Activated CD8-positive, alpha-beta memory T cell treated with anti-CD3 and anti-CD28 coated beads for 24 hours (primary cell): ENCODE measurements at regions not wholly inside any gene's neighbourhood (a gene's known extent, or its start where the extent isn't known, plus 50 kb on each side); places are given as distances from the start of the nearest gene placed in this dataset.
"Not testable (repeated sequence)": the region's sequence is repeated elsewhere in the genome, so short reads cannot be mapped to it uniquely, and the experiment has no call there.

Experiments used
- DNase-seq: peaks from one replicate; pipeline ENCODE4 v3.0.0-alpha.2; 2020

- DNase-seq, result peak; percentile 5
These were observed 150.9 kb upstream of the ATP10A start for GRCh38 chr15:26013981-26014380.

GRCh38 chr15:26011916-26012315 is 148.8 kb upstream of the ATP10A start:
- peak; percentile 38 for DNase-seq

- DNase-seq, result no peak
These were observed 144.0 kb upstream of the ATP10A start for GRCh38 chr15:26007151-26007550.

- no peak for DNase-seq
These were observed 138.1 kb upstream of the ATP10A start for GRCh38 chr15:26001201-26001600.

DNA sequence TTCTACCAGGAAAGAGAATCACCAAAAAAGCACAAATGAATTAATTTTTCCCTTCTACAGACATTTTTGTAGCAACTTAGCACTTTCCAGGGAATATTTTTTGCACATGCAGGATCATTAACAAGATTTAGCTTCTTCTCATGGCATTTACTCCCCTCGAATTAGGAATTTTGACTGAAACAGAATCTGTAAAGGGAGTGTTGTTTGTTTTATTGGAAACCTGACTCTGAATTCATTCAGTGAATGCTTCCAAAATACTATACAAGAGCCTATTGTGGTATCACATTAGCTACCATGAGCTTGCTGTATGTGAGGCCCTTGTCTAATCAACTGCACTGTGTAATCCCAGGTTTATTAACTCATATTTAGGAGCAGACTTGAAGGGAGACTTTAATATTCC is 130.4 kb upstream of the ATP10A start:
- no peak for DNase-seq

DNA sequence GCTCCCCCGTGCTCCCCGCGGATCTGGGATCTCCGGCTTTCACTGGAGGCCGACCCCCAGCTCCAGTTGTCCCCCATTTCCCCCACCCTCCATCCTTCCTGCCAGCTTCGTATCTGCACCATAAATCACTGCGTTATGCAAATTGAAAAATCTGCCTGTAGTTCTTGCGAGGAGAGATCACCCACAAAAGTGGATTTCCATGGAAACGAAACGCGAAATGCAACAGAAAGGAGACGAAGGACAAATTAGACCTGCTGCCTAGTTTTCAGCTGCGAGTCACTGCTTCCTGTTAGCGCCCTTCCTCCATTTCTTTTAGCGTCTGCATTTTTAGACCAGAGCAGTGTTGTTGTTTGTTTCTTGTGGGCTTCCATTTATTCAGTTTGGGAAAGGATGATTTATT is 127.1 kb upstream of the ATP10A start:
- no peak for DNase-seq

DNA sequence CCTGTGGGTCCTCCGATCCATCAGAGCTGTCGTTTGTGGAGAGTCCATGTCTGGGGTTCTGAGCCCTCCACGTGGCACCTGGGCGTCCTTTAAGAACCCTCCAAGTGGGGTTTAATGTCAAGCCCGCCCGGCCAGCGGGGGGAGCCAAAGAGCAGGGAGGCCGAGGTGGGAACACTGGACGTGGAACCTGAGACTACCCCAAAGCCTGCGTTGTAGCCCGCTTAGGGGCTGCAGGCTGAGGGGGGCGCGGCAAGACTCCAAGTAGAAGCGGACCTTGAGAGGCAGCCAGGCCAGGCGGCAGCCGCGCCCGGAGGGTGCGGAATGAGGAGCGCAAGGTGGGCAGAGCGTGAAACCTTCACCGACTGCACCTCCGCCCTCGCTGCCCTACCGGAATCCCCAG is 126.2 kb upstream of the ATP10A start:
- no peak for DNase-seq

DNA sequence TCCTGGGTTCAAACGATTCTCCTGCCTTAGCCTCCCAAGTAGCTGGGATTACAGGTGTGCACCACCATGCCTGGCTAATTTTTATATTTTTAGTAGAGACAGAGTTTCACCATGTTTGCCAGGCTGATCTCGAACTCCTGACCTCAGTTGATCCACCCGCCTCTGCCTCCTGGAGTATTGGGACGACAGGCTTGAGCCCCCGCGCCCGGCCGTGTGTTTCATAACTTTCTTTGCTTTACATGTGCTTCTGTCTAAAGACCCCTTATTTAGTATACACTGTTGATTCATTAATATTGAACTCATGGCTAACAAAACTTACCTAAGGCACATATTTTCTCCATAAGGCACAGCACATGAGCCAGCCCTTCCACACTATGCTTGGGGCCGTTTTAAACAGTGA is 125.6 kb upstream of the ATP10A start:
- not testable (repeated sequence) for DNase-seq

DNA sequence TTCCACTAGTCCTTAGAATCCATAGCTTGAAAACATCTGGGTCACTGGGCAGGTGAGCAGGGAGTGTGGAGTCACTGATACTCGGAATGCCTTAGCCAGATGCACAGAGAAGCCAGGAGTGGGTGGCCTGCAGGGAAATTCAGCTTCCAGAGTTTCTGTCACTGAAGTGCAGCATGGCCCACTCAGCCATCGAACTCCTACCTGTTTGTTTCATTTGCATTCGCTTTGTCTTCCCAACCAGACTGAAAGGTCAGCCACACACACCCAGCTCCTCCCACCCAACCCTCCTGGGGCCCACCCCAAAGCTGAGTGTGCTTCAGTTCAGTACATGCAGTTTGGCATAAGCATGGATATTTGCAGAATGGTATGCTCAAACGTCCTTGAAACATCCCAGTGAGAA is 124.5 kb upstream of the ATP10A start:
- no peak for DNase-seq

DNA sequence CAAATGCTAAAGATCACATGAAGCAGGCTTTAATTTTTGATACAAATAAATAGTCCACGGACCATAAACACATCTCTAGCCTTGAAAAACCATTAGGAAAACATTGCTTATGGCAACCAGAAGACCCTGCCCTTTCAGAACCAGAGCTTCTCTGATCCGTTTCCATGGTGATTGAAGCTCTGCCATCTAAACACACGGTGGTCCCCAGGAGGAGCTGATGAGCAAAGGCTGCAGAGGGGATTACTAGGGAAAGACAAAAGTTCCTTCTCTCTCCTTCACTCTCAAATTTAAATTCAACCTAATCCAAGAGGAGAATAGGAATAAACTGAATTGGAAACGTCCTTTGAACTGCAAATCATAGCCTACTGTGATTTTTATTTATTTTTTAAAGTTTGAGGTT is 122.0 kb upstream of the ATP10A start:
- no peak for DNase-seq

DNA sequence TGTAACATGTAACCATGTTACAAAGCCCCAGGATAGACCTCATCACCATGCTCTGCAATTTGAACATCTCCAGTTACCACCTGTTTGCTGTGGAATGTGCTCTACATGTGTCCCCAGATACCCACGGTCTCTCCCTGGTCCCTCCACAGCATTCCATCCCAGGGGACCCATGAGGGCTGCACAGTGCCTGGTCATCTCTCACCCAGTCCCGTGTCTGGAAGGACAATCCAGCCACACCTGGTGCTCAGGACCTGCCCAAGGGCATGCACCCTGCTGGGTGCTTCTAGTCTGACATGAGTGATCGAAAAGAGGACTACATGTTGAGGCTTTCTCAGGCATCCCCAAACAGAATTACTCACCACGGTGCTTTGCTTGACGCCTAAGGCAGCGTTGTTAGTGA is 119.6 kb upstream of the ATP10A start:
- DNase-seq, result no peak

- DNase-seq, result no peak
These were observed 118.0 kb upstream of the ATP10A start for GRCh38 chr15:25981114-25981513.

GRCh38 chr15:25972141-25972675 is 109.1 kb upstream of the ATP10A start:
- DNase-seq, result no peak

- DNase-seq, result no peak
These were observed 107.9 kb upstream of the ATP10A start for GRCh38 chr15:25971053-25971452.

- DNase-seq, result no peak
These were observed 106.8 kb upstream of the ATP10A start for GRCh38 chr15:25969886-25970285.

- DNase-seq, result no peak
These were observed 104.0 kb upstream of the ATP10A start for GRCh38 chr15:25967116-25967515.

- DNase-seq, result no peak
These were observed 102.2 kb upstream of the ATP10A start for GRCh38 chr15:25965326-25965725.

- DNase-seq, result no peak
These were observed 97.1 kb upstream of the ATP10A start for GRCh38 chr15:25960273-25960672.

DNA sequence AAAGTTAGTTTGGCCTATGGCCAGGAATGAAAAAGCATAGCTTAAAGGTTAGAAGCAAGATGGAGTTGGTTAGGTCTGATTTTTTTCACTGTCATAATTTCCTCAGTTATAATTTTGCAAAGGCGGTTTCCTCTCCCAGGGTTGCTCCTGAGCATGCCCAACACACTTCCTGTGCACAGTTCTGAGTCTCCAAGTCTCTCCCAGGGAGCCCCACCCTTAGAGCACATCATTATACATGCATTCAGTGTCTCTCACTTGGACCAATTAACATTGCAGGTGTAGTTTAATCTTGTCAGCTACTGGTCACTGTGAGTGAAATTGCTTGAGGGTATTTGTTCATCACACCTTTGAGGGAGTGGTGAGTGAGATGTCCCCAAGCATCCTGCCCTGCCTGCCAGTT is 96.0 kb upstream of the ATP10A start:
- DNase-seq, result no peak

DNA sequence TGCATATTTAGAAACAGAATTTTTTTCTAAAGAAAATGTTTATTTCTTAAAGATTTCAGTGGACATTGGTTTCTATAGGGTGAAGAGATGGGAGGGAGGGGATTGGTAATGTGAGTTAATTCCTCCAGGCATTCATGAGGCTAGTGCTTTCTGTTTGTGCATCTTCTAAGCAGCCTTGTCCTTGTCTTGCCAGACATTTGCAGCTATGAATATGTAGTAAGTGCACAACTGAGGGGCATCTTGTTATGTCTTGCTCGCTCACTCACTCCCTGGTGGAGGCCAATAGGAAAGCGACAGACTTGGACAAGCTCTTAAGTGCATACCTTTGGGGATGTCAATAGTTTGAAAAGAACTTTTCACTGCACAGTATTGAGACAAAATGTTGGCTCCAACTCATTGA is 92.5 kb upstream of the ATP10A start:
- DNase-seq, result no peak

DNA sequence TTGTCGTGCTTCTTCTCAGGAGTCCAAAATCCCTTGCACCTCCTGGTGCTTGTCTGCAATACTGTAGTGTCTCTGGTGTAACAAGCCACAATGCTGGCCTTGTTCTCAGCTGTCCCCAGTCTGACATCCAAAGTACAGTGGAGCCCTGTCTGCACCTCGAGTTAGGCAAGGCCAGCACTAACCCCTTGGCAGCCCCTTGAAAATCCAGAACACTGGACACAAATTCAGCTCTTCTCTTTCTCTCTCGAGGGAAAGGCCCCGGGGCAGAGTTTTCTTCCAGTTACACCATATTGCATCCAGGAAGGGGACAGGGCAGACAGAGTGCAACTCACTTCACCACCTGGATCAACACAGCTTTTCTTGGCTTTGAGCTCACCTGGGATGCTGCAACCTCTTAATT is 91.3 kb upstream of the ATP10A start:
- DNase-seq, result no peak

- DNase-seq, result no peak
These were observed 86.9 kb upstream of the ATP10A start for GRCh38 chr15:25950014-25950413.

DNA sequence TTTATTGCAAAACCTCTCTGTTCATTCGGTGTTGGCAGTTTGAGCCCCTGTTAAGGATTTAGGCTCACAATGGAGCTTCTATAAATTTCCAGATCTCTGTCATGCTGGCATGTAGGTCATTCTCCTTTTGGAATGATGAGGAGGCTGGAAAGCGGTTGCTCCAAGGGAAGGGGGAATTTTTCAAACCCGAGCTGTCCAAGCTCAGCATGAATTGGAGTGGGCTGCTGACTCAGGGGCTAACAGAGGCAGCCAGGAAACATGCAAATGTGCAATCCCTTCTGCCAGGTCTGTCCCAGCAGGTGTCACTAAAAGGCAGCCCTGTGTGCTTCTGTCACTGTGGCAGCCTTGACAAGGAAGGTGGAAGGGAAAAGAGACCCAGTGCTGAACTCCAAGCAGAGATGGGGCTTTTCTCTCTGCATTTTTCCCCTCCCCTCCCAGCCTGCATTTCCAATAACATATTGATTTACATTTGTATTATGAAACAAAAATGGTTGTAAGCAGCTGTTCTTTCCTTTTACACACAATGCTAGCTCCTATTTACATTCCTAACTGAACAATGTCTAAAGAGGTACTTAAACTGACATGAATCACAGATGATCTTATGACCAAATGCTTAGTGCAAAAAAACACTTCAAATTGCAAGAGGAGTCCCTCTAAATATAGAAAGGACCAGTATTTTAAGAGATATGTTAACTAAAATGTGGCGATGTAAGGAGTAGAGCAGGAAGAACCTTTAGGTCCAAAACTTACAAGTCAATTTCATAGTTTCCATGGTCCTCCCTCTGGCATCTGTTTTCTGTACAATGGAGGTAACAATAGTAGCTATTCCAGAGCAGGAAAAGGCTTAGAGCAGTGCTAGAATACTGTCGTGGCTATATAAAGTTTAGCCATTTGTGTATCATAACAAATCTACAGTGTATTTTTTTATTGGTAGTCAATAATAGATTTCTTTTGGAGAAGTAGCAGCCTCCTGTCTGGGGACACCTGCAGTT is 84.5 kb upstream of the ATP10A start:
- DNase-seq, result no peak

GRCh38 chr15:25946241-25946805 is 83.2 kb upstream of the ATP10A start:
- DNase-seq, result no peak
